GM18909 (cell line): ENCODE measurements at regions not wholly inside any gene's neighbourhood (a gene's known extent, or its start where the extent isn't known, plus 50 kb on each side); places are given as distances from the start of the nearest gene placed in this dataset.
"Not testable (repeated sequence)": the region's sequence is repeated elsewhere in the genome, so short reads cannot be mapped to it uniquely, and the experiment has no call there.

Source experiments
- ATAC-seq: cut with Tn5 transposase; IDR thresholded peaks from one replicate; pipeline ENCODE4 v1.9.1; 2021; ENCODE audit warnings: mild to moderate bottlenecking; ENCODE audit not compliant: unreplicated experiment, poor library complexity

- ATAC-seq = not testable (repeated sequence)
Observed at GRCh38 chr10:118962331-118962868, 67.1 kb upstream of the NANOS1 start.

GRCh38 chr10:118963341-118963740, 66.2 kb upstream of the NANOS1 start:
- no peak for ATAC-seq

GRCh38 chr10:118963933-118964332, 65.6 kb upstream of the NANOS1 start:
- ATAC-seq = no peak

- not testable (repeated sequence) for ATAC-seq
Observed at GRCh38 chr10:118964476-118964875, 65.0 kb upstream of the NANOS1 start.

- no peak for ATAC-seq
Observed at GRCh38 chr10:118965096-118965495, 64.4 kb upstream of the NANOS1 start.

GRCh38 chr10:118965645-118966044, 63.9 kb upstream of the NANOS1 start:
- no peak for ATAC-seq

GRCh38 chr10:118966076-118966849, 63.3 kb upstream of the NANOS1 start:
- ATAC-seq = no peak

GRCh38 chr10:118966850-118967125, 62.7 kb upstream of the NANOS1 start:
- ATAC-seq = no peak

- no peak for ATAC-seq
Observed at GRCh38 chr10:118967160-118967559, 62.4 kb upstream of the NANOS1 start.

- ATAC-seq = no peak
Observed at GRCh38 chr10:118968060-118968459, 61.5 kb upstream of the NANOS1 start.

GRCh38 chr10:118968482-118968881, 61.0 kb upstream of the NANOS1 start:
- no peak for ATAC-seq

GRCh38 chr10:118969014-118969413, 60.5 kb upstream of the NANOS1 start:
- no peak for ATAC-seq

GRCh38 chr10:118970770-118971169, 58.7 kb upstream of the NANOS1 start:
- ATAC-seq = no peak

GRCh38 chr10:118971187-118971586, 58.3 kb upstream of the NANOS1 start:
- no peak for ATAC-seq

- ATAC-seq = no peak
Observed at GRCh38 chr10:118971876-118972275, 57.6 kb upstream of the NANOS1 start.

- no peak for ATAC-seq
Observed at GRCh38 chr10:118973744-118974143, 55.8 kb upstream of the NANOS1 start.

GRCh38 chr10:118974951-118975350, 54.6 kb upstream of the NANOS1 start:
- no peak for ATAC-seq

GRCh38 chr10:118976219-118976618, 53.3 kb upstream of the NANOS1 start:
- not testable (repeated sequence) for ATAC-seq

- no peak for ATAC-seq
Observed at GRCh38 chr10:118977022-118977599, 52.4 kb upstream of the NANOS1 start.

- no peak for ATAC-seq
Observed at GRCh38 chr10:118977835-118978234, 51.7 kb upstream of the NANOS1 start.

- no peak for ATAC-seq
Observed at GRCh38 chr10:118978316-118978997, 51.1 kb upstream of the NANOS1 start.
